RWPE2 (cell line): ENCODE measurements at regions not wholly inside any gene's neighbourhood (a gene's known extent, or its start where the extent isn't known, plus 50 kb on each side); places are given as distances from the start of the nearest gene placed in this dataset.

Experiments used
- ATAC-seq: fragments of 200-7000 bp; cut with Tn5 transposase; 3 replicates; pipeline ENCODE4 v1.9.1; 2021; ENCODE audit warnings: low read depth
- DNase-seq: peaks from one replicate; pipeline ENCODE4 v3.0.0-alpha.2; 2020; ENCODE audit warnings: low spot score
- H3K27ac ChIP-seq: fragments of 450-650 bp; 2 replicates; pipeline ENCODE4 v1.5.1; 2017; ENCODE audit warnings: mild to moderate bottlenecking; ENCODE audit not compliant: poor library complexity, severe bottlenecking
- H3K27me3 ChIP-seq: fragments of 250-450 bp; sonication (Bioruptor Pico); 2 replicates; pipeline ENCODE4 v1.5.1; 2021; ENCODE audit warnings: mild to moderate bottlenecking, moderate library complexity; ENCODE audit not compliant: insufficient read depth, poor library complexity, severe bottlenecking
- H3K36me3 ChIP-seq: fragments of 250-450 bp; sonication (Bioruptor Pico); 2 replicates; pipeline ENCODE4 v1.5.1; 2020; ENCODE audit warnings: low read depth, mild to moderate bottlenecking, moderate library complexity
- H3K4me1 ChIP-seq: fragments of 250-450 bp; sonication (Bioruptor Pico); 2 replicates; pipeline ENCODE4 v1.5.1; 2021; ENCODE audit warnings: mild to moderate bottlenecking, moderate library complexity; ENCODE audit not compliant: insufficient read depth, poor library complexity, severe bottlenecking
- H3K4me3 ChIP-seq: fragments of 250-450 bp; sonication (Bioruptor Pico); 2 replicates; pipeline ENCODE4 v1.5.1; 2021; ENCODE audit warnings: mild to moderate bottlenecking, moderate library complexity; ENCODE audit not compliant: severe bottlenecking
- H3K9me3 ChIP-seq: fragments of 250-450 bp; sonication (Bioruptor Pico); 2 replicates; pipeline ENCODE4 v1.5.1; 2021; ENCODE audit warnings: mild to moderate bottlenecking, moderate library complexity; ENCODE audit not compliant: severe bottlenecking
- CTCF ChIP-seq: fragments of 450-650 bp; IDR thresholded peaks from one replicate; pipeline ENCODE4 v1.5.1; 2017; ENCODE audit warnings: mild to moderate bottlenecking, moderate library complexity; ENCODE audit not compliant: poor library complexity, severe bottlenecking

DNA sequence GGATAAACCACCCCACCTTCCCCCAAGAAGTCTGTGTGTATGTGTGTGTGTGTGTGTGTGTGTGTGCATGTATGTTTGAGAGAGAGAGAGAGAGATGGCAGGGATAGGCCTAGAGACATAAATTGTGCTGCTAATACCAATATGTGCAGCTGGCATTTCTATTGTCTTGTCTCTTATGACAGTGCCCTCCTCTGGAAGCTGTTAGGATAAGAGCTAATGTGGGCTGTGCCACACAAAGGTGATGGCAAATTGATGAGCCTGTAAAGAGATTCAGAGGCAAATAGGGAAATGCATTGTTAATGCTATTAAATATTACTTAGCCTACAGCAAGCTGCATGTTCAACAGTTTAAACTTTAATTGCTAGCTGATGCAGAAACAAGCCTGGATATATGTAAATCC, 332.0 kb downstream of the NKX6-1 start:
- ATAC-seq = no peak
- DNase-seq = no peak
- Histone ChIP-seq H3K36me3 (no peaks in the 10 kb centered on the region), H3K4me1 (no peaks in the 10 kb centered on the region), H3K9me3 (no peaks in the 10 kb centered on the region), H3K4me3 (no peak overlapping the region), H3K27ac (no peak overlapping the region), H3K27me3 (peaks cover 15% of the 10 kb centered on the region)
- TF ChIP-seq CTCF = no peak

DNA sequence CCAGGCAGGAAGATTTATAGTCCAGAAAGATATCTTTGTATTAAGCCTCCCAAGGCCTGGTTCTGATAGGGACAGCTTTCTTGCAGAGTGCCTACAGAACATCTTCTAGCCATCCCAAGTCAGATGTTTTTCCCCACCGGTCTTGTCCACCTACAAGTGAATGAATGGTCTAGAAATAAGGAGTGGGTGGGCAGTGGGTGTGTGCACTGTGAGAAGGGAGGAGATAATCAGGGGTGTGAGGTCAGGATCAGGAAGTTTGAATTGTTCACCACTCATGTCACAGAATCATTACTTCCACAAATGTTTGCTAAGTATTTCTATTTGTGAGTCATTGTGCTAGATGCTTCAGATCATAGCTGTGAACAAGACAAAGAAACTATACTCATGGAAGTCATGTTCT, 332.6 kb downstream of the NKX6-1 start:
- Histone ChIP-seq H3K9me3 (no peaks in the 10 kb centered on the region), H3K27ac (no peak overlapping the region), H3K27me3 (peaks cover 22% of the 10 kb centered on the region), H3K36me3 (no peaks in the 10 kb centered on the region), H3K4me3 (no peak overlapping the region), H3K4me1 (no peaks in the 10 kb centered on the region)
- TF ChIP-seq CTCF = no peak
- ATAC-seq = no peak
- no peak for DNase-seq

- Histone ChIP-seq H3K27ac (no peak overlapping the region), H3K4me3 (no peak overlapping the region), H3K4me1 (no peaks in the 10 kb centered on the region), H3K27me3 (peaks cover 41% of the 10 kb centered on the region), H3K9me3 (no peaks in the 10 kb centered on the region), H3K36me3 (no peaks in the 10 kb centered on the region)
- ATAC-seq (no peak), DNase-seq (no peak)
- no peak for TF ChIP-seq CTCF
Observed at GRCh38 chr4:84164201-84164600, 334.9 kb downstream of the NKX6-1 start.

DNA sequence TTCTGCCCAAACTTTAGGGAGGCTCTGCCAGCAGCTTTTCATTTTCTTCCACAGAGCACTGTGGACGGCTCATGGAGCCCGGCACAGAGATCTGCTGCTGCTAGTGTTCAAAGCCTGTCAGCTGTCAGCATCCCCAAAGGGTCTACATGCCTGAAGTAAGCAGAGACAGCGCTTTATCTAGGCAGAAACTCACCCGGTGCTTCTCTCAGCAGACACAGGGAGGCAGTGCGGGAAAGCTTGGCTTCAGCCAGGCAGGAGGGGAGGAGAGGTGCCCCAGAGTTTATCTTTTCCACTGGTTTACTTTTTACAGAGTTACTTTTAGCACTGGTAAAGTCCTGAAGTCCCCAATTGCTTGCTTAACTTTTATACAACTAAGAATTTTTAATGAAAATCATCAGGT, 339.3 kb downstream of the NKX6-1 start:
- H3K27me3 ChIP-seq = peaks cover 68% of the 10 kb centered on the region
- H3K4me3 ChIP-seq = no peak overlapping the region
- ATAC-seq (no peak), DNase-seq (no peak)
- TF ChIP-seq CTCF = no peak
- H3K36me3 ChIP-seq = no peaks in the 10 kb centered on the region
- no peaks in the 10 kb centered on the region for H3K4me1 ChIP-seq
- no peak overlapping the region for H3K27ac ChIP-seq
- no peaks in the 10 kb centered on the region for H3K9me3 ChIP-seq

DNA sequence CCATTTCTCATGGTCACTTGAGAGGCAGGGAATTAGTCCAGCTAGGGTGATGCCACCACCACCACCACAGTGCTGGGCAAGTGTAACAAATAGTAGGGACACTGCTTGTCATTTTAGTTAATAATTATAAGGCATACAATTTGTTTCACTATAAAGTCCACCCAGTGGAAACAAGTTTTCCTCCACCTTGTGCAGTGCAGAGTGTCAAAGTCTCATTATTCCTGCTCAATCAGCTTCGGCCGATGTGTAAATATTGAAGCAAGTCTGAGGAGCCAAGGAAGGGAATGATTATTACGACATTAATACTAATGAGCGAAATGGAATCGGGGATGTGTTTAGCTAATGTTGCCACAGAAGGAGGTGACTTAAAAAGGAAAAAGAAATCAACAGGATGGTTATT, 340.4 kb downstream of the NKX6-1 start:
- Histone ChIP-seq H3K27ac (no peak overlapping the region), H3K4me3 (no peak overlapping the region), H3K9me3 (no peaks in the 10 kb centered on the region), H3K27me3 (peaks cover 61% of the 10 kb centered on the region), H3K4me1 (no peaks in the 10 kb centered on the region), H3K36me3 (no peaks in the 10 kb centered on the region)
- ATAC-seq = no peak
- no peak for DNase-seq
- TF ChIP-seq CTCF = no peak
